ENCODE measurements at regions not wholly inside any gene's neighbourhood (a gene's known extent, or its start where the extent isn't known, plus 50 kb on each side); places are given as distances from the start of the nearest gene placed in this dataset.

DNA sequence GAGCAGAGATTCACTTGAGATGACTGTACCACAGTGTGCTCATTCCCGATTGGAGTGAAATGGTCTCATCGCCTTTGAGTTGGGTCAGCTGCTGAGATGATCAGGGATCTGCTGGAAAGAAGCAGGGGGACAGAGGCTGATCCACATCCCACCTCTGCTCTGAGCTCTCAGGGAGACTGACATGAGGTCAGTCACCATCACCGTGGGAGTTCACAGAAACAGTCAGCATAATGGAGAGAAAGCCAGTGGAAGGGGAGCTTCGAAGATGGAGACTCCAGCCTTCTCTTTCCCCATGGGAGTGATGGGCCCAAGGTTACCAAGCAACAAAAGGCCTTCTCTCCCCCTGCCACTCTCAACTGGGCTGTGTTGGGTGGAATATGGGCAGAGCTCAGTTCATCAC, 276.4 kb downstream of the CDK5RAP2 start:
- Histone ChIP-seq H3K4me3 (ENCODE audit: low read length) (no peak overlapping the region), H3K9me3 (ENCODE audit: control insufficient read depth, insufficient read depth, low read length) (no peaks in the 10 kb centered on the region), H3F3A (ENCODE audit: control insufficient read depth, insufficient read depth) (no peaks in the 10 kb centered on the region), H3K27me3 (ENCODE audit: control insufficient read depth, low read length) (no peaks in the 10 kb centered on the region), H3K36me3 (ENCODE audit: control insufficient read depth, low read length) (no peaks in the 10 kb centered on the region), H3K27ac (ENCODE audit: low read depth, low read length) (no peak overlapping the region), H3K4me2 (ENCODE audit: low read length) (no peak overlapping the region), H3K9me2 (replicated peaks; ENCODE audit: control insufficient read depth, low read length) (no peaks in the 10 kb centered on the region), H3K79me2 (ENCODE audit: control insufficient read depth, low read length) (no peaks in the 10 kb centered on the region), H4K20me1 (ENCODE audit: control insufficient read depth, insufficient read depth, low read depth, low read length) (no peaks in the 10 kb centered on the region), H3K4me1 (ENCODE audit: control insufficient read depth, low read length) (no peaks in the 10 kb centered on the region)
- TF ChIP-seq, protein P1, sequence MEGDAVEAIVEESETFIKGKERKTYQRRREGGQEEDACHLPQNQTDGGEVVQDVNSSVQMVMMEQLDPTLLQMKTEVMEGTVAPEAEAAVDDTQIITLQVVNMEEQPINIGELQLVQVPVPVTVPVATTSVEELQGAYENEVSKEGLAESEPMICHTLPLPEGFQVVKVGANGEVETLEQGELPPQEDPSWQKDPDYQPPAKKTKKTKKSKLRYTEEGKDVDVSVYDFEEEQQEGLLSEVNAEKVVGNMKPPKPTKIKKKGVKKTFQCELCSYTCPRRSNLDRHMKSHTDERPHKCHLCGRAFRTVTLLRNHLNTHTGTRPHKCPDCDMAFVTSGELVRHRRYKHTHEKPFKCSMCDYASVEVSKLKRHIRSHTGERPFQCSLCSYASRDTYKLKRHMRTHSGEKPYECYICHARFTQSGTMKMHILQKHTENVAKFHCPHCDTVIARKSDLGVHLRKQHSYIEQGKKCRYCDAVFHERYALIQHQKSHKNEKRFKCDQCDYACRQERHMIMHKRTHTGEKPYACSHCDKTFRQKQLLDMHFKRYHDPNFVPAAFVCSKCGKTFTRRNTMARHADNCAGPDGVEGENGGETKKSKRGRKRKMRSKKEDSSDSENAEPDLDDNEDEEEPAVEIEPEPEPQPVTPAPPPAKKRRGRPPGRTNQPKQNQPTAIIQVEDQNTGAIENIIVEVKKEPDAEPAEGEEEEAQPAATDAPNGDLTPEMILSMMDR (IDR thresholded peaks at IDR 0.05; ENCODE audit: low read depth, low read length, poor library complexity, severe bottlenecking) = no peak
- TF ChIP-seq EZH2phosphoT487 (IDR thresholded peaks at IDR 0.05; ENCODE audit: borderline replicate concordance, low read length) = no peak

DNA sequence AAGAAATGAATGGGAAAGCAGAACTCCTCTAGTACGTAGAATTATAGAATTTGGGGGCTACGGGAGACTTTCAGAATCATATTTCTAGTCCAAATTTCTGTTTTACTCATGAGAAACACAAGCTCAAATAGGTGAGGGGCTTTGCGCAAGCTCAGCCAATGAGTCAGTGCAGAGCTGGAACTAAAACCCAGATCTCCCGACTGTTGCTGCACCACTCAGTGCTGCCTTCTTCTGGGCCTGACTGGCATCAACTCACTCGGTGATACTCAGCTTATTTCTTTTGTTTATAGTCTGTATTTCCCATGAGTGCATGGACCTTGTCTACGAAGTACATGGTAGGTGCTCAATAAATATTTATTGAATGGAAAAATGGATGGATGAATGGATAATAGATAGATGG, 280.2 kb downstream of the CDK5RAP2 start:
- TF ChIP-seq EZH2phosphoT487 (IDR thresholded peaks at IDR 0.05; ENCODE audit: borderline replicate concordance, low read length) = no peak
- TF ChIP-seq, protein P1 (IDR thresholded peaks at IDR 0.05; ENCODE audit: low read depth, low read length, poor library complexity, severe bottlenecking) = no peak
- Histone ChIP-seq H4K20me1 (ENCODE audit: control insufficient read depth, insufficient read depth, low read depth, low read length) (no peaks in the 10 kb centered on the region), H3K4me2 (ENCODE audit: low read length) (no peak overlapping the region)

GRCh38 chr9:120294003-120294402, 286.0 kb downstream of the CDK5RAP2 start:
- H3K79me2 ChIP-seq (ENCODE audit: control insufficient read depth, low read length) = no peaks in the 10 kb centered on the region
- H3K4me1 ChIP-seq (ENCODE audit: control insufficient read depth, low read length) = no peaks in the 10 kb centered on the region
- H3K27me3 ChIP-seq (ENCODE audit: control insufficient read depth, low read length) = peaks cover 5% of the 10 kb centered on the region
- no peaks in the 10 kb centered on the region for H3F3A ChIP-seq (ENCODE audit: control insufficient read depth, insufficient read depth)
- H3K4me3 ChIP-seq (ENCODE audit: low read length) = no peak overlapping the region
- H3K27ac ChIP-seq (ENCODE audit: low read depth, low read length) = no peak overlapping the region
- TF ChIP-seq, protein P1 (IDR thresholded peaks at IDR 0.05; ENCODE audit: low read depth, low read length, poor library complexity, severe bottlenecking) = no peak
- TF ChIP-seq EZH2phosphoT487 (IDR thresholded peaks at IDR 0.05; ENCODE audit: borderline replicate concordance, low read length) = no peak
- H3K36me3 ChIP-seq (ENCODE audit: control insufficient read depth, low read length) = no peaks in the 10 kb centered on the region
- H3K4me2 ChIP-seq (ENCODE audit: low read length) = no peak overlapping the region
- H3K9me3 ChIP-seq (ENCODE audit: control insufficient read depth, insufficient read depth, low read length) = no peaks in the 10 kb centered on the region
- H4K20me1 ChIP-seq (ENCODE audit: control insufficient read depth, insufficient read depth, low read depth, low read length) = no peaks in the 10 kb centered on the region
- no peaks in the 10 kb centered on the region for H3K9me2 ChIP-seq (replicated peaks; ENCODE audit: control insufficient read depth, low read length)

More for the DNA sequence above, 280.2 kb downstream of the CDK5RAP2 start:
- Histone ChIP-seq H3K4me1 (ENCODE audit: control insufficient read depth, low read length) (no peaks in the 10 kb centered on the region), H3K4me3 (ENCODE audit: low read length) (no peak overlapping the region), H3K36me3 (ENCODE audit: control insufficient read depth, low read length) (no peaks in the 10 kb centered on the region), H3K79me2 (ENCODE audit: control insufficient read depth, low read length) (no peaks in the 10 kb centered on the region), H3K27ac (ENCODE audit: low read depth, low read length) (no peak overlapping the region), H3K27me3 (ENCODE audit: control insufficient read depth, low read length) (peaks cover 3% of the 10 kb centered on the region), H3K9me2 (replicated peaks; ENCODE audit: control insufficient read depth, low read length) (no peaks in the 10 kb centered on the region), H3K9me3 (ENCODE audit: control insufficient read depth, insufficient read depth, low read length) (no peaks in the 10 kb centered on the region), H3F3A (ENCODE audit: control insufficient read depth, insufficient read depth) (no peaks in the 10 kb centered on the region)

DNA sequence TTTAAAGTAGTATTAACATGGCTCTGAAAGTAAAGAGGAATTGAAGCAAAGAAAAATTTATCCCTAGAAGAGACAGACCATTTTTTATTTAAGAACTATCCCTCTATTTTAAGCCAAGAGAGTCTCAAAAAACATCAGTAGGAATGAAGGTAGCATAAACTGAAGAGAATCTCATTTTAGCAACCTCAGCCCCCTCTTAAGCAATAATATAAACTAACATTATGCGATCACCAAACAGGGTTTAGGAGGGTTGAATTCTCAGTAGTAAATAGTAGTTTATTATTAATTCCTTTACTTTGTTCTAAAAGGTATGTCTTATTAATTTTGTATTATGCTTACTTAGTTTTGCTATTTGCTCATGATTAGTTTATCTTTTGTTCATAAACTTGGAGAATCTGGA, 287.4 kb downstream of the CDK5RAP2 start:
- H3K4me2 ChIP-seq (ENCODE audit: low read length) = no peak overlapping the region

More for the DNA sequence above, 287.4 kb downstream of the CDK5RAP2 start:
- Histone ChIP-seq H3K36me3 (ENCODE audit: control insufficient read depth, low read length) (no peaks in the 10 kb centered on the region), H3K9me2 (replicated peaks; ENCODE audit: control insufficient read depth, low read length) (no peaks in the 10 kb centered on the region), H3K79me2 (ENCODE audit: control insufficient read depth, low read length) (no peaks in the 10 kb centered on the region), H3K9me3 (ENCODE audit: control insufficient read depth, insufficient read depth, low read length) (no peaks in the 10 kb centered on the region), H3F3A (ENCODE audit: control insufficient read depth, insufficient read depth) (no peaks in the 10 kb centered on the region), H3K27ac (ENCODE audit: low read depth, low read length) (no peak overlapping the region), H3K4me1 (ENCODE audit: control insufficient read depth, low read length) (no peaks in the 10 kb centered on the region), H3K27me3 (ENCODE audit: control insufficient read depth, low read length) (peaks cover 5% of the 10 kb centered on the region), H4K20me1 (ENCODE audit: control insufficient read depth, insufficient read depth, low read depth, low read length) (no peaks in the 10 kb centered on the region), H3K4me3 (ENCODE audit: low read length) (no peak overlapping the region)
- TF ChIP-seq, protein P1 (IDR thresholded peaks at IDR 0.05; ENCODE audit: low read depth, low read length, poor library complexity, severe bottlenecking) = no peak
- TF ChIP-seq EZH2phosphoT487 (IDR thresholded peaks at IDR 0.05; ENCODE audit: borderline replicate concordance, low read length) = no peak

Data from DOHH2 (cell line).